GM19468 (cell line): ENCODE measurements at regions not wholly inside any gene's neighbourhood (a gene's known extent, or its start where the extent isn't known, plus 50 kb on each side); places are given as distances from the start of the nearest gene placed in this dataset.
"Not testable (repeated sequence)": the region's sequence is repeated elsewhere in the genome, so short reads cannot be mapped to it uniquely, and the experiment has no call there.

ENCODE experiments used
- ATAC-seq: cut with Tn5 transposase; IDR thresholded peaks from one replicate; pipeline ENCODE4 v1.9.1; 2021; ENCODE audit warnings: mild to moderate bottlenecking, moderate library complexity, moderate number of reproducible peaks; ENCODE audit not compliant: unreplicated experiment; ENCODE audit errors: extremely low read depth

GRCh38 chr2:133991606-133992168 is 262.2 kb upstream of the MGAT5 start:
- ATAC-seq = no peak

GRCh38 chr2:133992454-133992853 is 261.4 kb upstream of the MGAT5 start:
- ATAC-seq = no peak

GRCh38 chr2:133993160-133993559 is 260.7 kb upstream of the MGAT5 start:
- no peak for ATAC-seq

- not testable (repeated sequence) for ATAC-seq
Observed at GRCh38 chr2:133998726-133999125, 255.1 kb upstream of the MGAT5 start.

DNA sequence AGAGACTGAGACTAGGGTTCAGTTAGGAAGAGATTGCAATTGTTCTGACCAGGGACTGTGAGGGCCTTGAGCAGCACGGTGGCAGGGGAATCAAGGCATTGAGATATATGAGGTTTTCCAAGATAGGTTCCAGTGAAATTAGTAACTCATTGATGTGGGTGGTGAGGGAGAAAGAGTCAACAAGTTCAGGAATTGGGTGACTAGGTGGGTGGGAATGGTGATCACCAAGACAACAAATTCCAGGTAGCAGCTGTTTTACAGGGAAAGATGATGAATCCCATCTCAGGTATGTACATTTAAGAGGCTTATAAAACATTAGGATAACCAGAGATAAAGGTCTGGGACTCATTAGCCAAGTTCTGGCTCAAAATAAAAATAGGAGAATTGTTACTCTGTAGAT is 251.5 kb upstream of the MGAT5 start:
- ATAC-seq = no peak

GRCh38 chr2:134002921-134003320 is 251.0 kb upstream of the MGAT5 start:
- ATAC-seq = no peak

- ATAC-seq = no peak
Observed at GRCh38 chr2:134004467-134004866, 249.4 kb upstream of the MGAT5 start.

DNA sequence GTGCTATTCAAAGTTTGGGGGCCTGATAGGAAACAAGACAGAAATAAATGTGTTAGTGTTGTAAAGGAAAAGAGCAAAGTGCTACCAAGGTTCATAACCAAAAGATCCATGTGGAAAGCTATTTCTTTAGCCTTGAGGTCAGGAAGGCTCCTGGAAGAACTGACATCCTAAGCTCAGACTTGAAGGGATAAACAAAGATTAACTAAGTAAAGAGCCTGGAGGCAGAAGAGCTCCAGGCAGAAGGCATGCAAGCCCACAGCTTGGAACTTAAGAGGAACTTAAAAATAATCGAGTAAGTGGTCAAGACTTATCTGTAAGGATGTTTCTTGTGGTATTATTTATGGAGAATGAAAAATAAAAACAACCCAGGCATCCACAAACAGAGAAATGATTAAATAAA is 245.0 kb upstream of the MGAT5 start:
- no peak for ATAC-seq

- ATAC-seq = no peak
Observed at GRCh38 chr2:134009440-134009839, 244.4 kb upstream of the MGAT5 start.

- not testable (repeated sequence) for ATAC-seq
Observed at GRCh38 chr2:134009906-134010305, 244.0 kb upstream of the MGAT5 start.

DNA sequence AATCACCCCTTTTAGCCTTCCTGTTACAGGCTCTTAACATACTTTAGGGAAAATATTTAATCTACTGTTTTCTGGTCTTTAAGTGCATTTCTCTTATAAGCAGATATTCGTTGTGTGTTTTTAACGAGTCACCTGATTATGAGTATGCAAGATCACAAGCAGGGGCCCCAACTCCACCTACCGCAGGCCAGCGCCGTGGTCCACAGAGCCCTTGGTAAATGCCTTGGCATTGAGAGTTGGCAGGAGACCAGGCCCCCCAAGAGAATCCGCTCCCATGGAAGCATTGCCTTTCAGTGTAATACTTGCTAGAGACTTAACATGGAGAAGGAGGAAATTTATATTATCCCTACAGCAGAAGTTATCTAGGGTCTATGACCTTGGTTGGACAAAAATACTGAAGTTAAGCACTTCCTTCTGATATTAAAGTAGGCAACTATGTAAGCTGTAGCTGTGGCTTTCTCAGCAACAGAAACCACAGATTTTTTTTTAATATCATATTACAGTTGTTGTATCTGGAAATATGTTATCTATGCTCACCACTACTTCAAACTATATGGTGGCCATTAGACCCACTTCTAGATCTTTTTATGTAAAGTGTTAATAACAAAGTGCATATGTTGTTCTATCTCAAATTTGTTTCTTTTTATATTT is 241.8 kb upstream of the MGAT5 start:
- no peak for ATAC-seq

DNA sequence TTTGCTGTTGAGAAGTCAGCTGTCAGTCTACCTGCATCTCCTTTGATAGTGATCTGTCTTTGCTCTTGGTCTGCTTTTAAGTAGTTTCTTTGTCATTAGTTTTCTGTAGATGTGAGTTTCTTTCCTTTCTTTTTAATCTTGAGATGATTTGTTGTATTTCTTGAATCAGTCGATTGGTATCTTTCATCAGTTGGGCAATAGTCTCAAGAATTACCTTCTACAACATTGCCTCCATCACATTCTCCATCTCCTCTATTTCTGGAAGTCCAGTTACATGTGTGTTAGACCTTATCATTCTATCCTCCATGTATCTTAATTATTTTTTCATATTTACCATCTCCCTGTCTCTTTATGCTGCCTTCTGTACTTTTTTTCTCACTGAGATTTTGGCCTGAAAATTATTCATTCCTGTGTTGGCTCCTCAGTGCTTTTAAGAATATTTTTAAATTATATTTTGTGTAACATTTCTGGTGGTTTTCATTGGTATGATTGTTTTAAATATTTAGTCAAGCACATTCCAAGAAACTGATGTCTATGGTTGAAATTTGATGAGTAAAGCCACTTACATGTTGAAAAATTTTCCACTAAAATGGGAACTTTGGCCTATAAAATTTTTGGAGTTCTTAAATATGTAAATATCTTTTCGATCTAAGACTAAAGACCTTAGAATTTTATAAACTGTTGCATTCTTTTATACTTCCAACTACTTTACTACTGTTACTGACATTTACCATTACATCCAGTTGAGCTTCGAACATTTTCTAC is 239.5 kb upstream of the MGAT5 start:
- no peak for ATAC-seq

- ATAC-seq = no peak
Observed at GRCh38 chr2:134019871-134020270, 234.0 kb upstream of the MGAT5 start.

GRCh38 chr2:134020608-134021007 is 233.3 kb upstream of the MGAT5 start:
- ATAC-seq = no peak

- peak; percentile 93 for ATAC-seq
Observed at GRCh38 chr2:134021830-134022524, 231.9 kb upstream of the MGAT5 start.

- no peak for ATAC-seq
Observed at GRCh38 chr2:134023854-134024253, 230.0 kb upstream of the MGAT5 start.

DNA sequence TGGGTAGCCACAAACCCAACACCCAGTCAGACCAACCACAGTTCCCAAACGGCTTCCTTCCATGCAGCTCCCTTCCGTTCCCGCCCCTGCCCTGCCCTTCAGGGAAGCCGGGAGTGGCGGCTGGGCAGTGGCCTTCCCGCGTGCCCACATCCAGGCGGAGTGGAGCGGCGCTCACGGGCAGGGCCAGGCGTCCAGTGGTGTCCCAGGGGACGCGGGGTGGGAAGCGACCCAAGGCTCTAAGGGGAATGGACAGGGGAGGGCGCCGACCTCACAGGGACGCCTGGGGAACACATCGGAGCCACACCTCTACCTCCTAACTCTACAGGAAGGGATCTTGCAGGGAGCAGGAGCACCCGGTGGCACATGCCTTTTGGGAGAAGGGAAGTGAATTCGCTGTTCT is 225.9 kb upstream of the MGAT5 start:
- no peak for ATAC-seq

DNA sequence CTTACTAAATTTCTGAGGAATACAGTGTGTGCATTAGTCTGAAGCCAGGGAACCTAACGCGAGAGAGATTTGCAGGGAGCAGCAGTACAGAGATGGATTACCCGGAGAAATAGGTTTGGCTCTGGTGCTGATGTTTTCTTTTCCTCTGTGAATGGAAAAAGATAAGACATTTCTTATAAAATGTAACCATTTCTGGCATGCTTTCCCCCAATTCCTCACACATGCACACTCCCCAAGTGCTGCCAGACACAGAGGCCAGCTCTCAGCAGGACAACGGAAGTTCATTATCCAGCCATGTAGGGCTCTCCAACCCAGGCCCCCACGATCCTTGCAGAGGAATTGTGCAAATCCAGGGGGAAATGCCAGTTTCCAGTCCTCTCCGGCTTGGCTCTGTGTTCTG is 224.5 kb upstream of the MGAT5 start:
- ATAC-seq = no peak

- no peak for ATAC-seq
Observed at GRCh38 chr2:134031539-134031938, 222.3 kb upstream of the MGAT5 start.

DNA sequence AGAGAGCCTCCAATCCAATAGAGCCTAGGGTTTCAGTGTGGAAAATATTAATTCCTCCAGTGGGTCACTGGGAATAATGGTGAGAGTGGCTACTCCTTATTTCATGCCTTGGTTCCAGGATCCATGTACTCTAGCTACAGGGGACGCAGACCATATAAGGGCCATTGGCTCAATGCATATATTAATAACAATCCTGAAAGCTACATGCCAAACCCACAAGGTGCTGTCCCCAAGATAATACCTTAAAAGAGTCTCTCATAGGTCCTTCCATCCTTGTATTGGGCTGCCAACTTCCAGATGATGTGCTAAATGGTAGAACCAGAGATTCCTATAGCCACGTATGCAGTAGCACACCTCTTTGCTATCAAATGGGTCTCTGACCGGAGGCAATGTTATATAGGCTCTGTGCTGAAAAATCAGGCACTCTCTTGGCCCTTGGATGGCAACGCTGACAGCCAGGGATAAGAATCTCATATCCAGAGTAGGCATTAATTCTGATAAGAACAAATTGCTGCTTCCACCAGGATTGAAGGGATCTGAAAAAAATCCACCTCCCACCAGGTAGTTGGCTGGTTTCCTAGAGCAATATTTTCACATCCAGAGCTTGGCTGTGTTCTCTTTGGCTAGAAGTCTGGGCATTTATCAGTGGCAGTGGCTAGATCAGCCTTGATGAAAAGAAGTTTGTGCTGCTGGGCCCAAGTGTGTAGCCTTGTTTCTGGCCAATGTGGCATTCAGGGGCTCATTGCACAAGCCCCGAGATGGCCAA is 218.1 kb upstream of the MGAT5 start:
- no peak for ATAC-seq
